Posterior cingulate gyrus (tissue), 11 donors: ENCODE measurements at regions not wholly inside any gene's neighbourhood (a gene's known extent, or its start where the extent isn't known, plus 50 kb on each side); places are given as distances from the start of the nearest gene placed in this dataset.

ENCODE experiments used
- DNase-seq, 10 donors: peaks; one replicate each; pipeline versions ENCODE4 v3.0.0 to v3.0.0-alpha.2; 2020 to 2021; ENCODE audit warnings: mixed read lengths in 3 of 10
- intact Hi-C: fragments of 100-400 bp; cut with DNase I; formaldehyde crosslinking; loops from one replicate; pipeline ENCODE4 v1.15.1; 2023

DNA sequence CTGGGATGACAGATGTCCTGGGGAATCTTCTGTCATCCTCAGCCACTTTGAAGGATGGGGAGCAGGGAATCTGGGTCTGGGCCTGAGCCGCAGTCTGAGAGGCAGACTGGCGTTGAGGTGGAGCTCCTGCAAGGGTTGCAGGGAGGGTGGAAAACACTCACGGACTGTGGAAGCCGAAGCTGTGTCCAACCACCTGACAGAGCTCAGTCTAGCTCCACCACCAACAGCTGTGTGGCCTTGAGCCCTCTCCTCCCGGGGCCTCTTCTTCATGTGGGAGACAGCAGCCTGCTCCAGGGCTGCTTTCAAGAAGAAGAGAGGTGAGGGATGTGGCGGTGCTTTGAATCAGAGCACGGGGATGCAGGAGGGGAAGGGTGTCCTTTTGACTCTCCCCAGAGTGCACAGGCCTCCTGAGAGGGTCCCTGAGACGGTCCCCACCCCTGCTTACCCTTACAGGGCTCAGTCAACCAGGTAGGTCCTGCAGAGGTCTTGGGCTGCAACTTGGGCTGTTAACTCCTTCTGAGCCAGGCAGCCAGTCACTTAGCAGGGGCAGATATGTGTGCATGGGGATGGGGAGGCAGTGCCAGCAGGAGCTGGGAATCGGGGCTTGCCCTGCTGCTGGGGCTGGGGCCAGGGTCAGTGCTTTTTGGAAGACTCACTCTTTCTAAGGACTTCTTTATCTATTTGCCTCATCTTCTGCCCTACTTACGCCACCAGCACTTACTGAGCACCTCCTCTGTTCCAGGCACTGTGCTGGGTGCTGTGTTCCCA, 216.3 kb downstream of the PTPRU start:
- no peak for DNase-seq
- intact Hi-C loops: no loop called here

DNA sequence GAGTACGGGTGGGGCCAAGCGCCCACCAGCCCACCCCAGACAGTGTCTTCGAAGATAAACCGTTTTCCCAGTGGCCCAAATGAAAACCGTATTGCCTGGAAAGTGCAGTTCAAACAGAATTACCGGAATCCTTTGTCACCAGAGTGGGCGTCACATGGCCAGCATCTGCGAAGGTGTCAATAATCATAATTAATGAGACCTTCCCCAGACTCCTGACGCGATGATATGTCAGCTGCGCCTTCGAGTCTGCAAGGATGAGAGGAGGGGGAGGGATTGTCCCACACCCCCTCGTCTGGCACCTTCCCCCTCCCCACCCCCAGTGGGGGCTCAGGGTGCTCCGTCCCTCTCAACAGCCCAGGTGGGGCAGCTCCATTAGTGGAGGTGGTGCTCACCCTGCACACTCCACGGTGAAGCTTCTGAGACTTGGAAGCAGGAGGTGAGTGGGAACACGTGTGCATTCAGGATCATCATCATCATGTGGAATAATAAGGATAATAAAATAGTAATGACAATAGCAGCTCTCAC, 215.1 kb downstream of the PTPRU start:
- intact Hi-C loops: no loop called here
- no peak for DNase-seq

DNA sequence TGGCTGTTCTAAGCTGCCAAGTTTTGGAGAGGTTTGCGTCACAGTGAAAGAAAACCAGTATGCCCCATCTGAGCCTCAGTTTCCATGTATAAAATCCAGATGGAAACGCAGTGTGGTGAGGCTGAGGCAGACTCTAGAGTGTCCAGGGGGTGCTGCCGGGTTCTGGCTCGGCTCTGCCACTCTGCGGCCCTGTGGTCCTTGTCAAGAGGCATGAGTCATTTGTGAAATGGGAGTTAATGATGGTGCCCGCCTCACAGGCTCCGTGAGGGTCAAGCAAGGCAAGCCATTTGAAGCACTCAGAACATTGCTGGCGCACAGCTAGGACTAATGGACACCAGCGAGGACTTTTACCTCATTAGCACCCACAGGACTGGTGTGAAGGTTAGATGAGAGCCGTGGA, 214.3 kb downstream of the PTPRU start:
- no peak for DNase-seq
- intact Hi-C loops: no loop called here

GRCh38 chr1:29448456-29449235, 212.3 kb downstream of the PTPRU start:
- DNase-seq: no peak
- intact Hi-C loops: no loop called here

GRCh38 chr1:29447368-29447767, 211.0 kb downstream of the PTPRU start:
- DNase-seq: no peak
- intact Hi-C loops: no loop called here

GRCh38 chr1:29444782-29445729, 208.7 kb downstream of the PTPRU start:
- no peak for DNase-seq
- intact Hi-C loops: no loop called here

- DNase-seq: no peak
- intact Hi-C loops: no loop called here
Measured at GRCh38 chr1:29444081-29444715, 207.9 kb downstream of the PTPRU start.

- DNase-seq: no peak
- intact Hi-C loops: no loop called here
Measured at GRCh38 chr1:29441916-29442668, 205.8 kb downstream of the PTPRU start.

GRCh38 chr1:29439615-29440014, 203.3 kb downstream of the PTPRU start:
- intact Hi-C loops: no loop called here
- no peak for DNase-seq

GRCh38 chr1:29438991-29439390, 202.7 kb downstream of the PTPRU start:
- DNase-seq: no peak

GRCh38 chr1:29437946-29438345, 201.6 kb downstream of the PTPRU start:
- no peak for DNase-seq
- intact Hi-C loops: no loop called here

More at GRCh38 chr1:29438991-29439390, 202.7 kb downstream of the PTPRU start:
- intact Hi-C loops: no loop called here

DNA sequence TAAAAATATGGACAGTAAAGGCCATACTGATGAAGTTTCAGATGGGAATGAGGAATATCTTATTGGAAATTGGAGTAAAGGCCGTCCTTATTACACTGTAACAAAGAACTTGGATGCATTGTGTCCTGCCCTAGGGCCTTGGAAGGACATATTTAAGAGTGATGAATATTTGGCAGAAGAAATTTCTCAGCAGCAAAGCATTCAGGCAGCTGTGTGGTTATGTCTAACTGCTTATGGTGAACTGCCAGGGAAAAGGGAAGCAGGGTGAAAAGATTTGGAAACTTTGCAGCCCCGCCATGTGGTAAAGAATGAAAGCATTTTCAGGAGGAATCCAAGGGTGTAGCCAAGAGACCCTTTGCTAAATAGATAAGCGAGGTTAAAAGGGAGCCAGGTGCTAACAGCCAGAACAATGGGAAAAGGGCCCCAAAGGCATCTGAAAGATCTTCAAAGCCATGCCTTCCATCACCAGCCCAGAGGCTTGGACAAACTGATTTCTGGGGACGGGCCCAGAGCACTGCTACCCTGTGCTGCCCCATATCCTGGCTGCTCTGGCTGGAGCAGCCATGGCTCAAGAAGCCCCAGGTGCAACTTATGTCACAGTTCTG, 200.0 kb downstream of the PTPRU start:
- intact Hi-C loops: no loop called here
- no peak for DNase-seq

GRCh38 chr1:29433830-29434229, 197.5 kb downstream of the PTPRU start:
- intact Hi-C loops: no loop called here
- DNase-seq: no peak

- no peak for DNase-seq
- intact Hi-C loops: no loop called here
Measured at GRCh38 chr1:29431138-29431537, 194.8 kb downstream of the PTPRU start.

DNA sequence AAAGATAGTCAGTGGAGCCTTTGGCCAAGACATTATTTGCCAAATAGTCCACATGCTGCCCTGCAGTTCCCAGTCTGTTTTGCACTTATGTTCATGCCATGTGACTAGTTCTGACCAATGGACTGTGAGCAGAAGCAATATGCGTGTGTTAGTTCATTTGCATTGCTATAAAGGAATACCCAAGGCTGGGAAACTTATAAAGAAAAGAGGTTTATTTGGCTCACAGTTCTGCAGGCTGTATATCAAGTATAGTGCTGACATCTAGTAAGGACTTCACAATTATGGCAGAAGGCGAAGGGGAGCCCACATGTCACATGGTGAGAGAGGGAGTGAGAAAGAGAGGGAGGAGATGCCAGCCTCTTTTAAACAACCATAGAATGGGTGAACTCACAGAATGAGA, 193.3 kb downstream of the PTPRU start:
- intact Hi-C loops: no loop called here
- DNase-seq: no peak

DNA sequence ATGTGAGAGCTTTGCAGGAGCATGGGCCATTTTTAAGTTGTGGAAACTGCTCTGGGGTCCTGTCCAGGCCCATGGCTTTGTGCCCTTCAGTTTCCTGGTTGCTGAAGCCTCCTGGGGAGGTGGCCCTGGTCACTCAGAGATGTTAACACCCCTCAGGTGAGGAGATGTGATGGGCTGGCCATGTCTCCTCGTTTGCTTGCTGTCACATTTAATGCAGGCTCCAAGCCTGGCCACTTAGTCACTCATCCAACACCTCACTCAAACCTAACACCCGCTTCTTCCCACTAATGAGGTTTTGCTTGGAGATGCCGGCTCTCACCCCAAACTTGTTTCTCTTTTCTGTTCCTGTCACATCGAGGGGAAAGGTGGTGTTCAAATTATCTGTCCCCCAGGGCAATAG, 192.7 kb downstream of the PTPRU start:
- peak in 1 of 10 donors; percentile 2 for DNase-seq
- intact Hi-C loops: no loop called here

GRCh38 chr1:29428280-29428615, 191.9 kb downstream of the PTPRU start:
- intact Hi-C loops: no loop called here
- DNase-seq: peak in 1 of 10 donors; percentile 32

GRCh38 chr1:29427614-29428279, 191.4 kb downstream of the PTPRU start:
- intact Hi-C loops: no loop called here
- DNase-seq: peak in 1 of 10 donors; percentile 8
